Muscle layer of duodenum (tissue), 2 donors: ENCODE measurements at regions not wholly inside any gene's neighbourhood (a gene's known extent, or its start where the extent isn't known, plus 50 kb on each side); places are given as distances from the start of the nearest gene placed in this dataset.
"Not testable (repeated sequence)": the region's sequence is repeated elsewhere in the genome, so short reads cannot be mapped to it uniquely, and the experiment has no call there.

ENCODE experiments used
- H3K27ac ChIP-seq: one replicate; pipeline ENCODE4 v1.7.0; 2013; ENCODE audit warnings: mild to moderate bottlenecking, low read length
- H3K27me3 ChIP-seq: one replicate; pipeline ENCODE4 v1.7.0; 2013; ENCODE audit warnings: low read depth, mild to moderate bottlenecking, control low read depth, low read length
- H3K36me3 ChIP-seq, 2 donors: one replicate each; pipeline ENCODE4 v1.7.0; 2013; ENCODE audit warnings: low read length in 2 of 2, control low read depth in 1 of 2, mild to moderate bottlenecking in 1 of 2; ENCODE audit not compliant: insufficient read depth in 2 of 2, control insufficient read depth in 1 of 2
- H3K4me1 ChIP-seq, 2 donors: one replicate each; pipeline ENCODE4 v1.7.0; 2013; ENCODE audit warnings: low read length in 2 of 2, mild to moderate bottlenecking in 2 of 2, control low read depth in 1 of 2, moderate library complexity in 1 of 2; ENCODE audit not compliant: insufficient read depth in 2 of 2, control insufficient read depth in 1 of 2
- H3K4me3 ChIP-seq, 2 donors: one replicate each; pipeline ENCODE4 v1.7.0; 2013; ENCODE audit warnings: low read length in 2 of 2, low read depth in 1 of 2, mild to moderate bottlenecking in 1 of 2
- H3K9me3 ChIP-seq, 2 donors: one replicate each; pipeline ENCODE4 v1.7.0; 2013; ENCODE audit warnings: low read length in 2 of 2, control low read depth in 1 of 2, mild to moderate bottlenecking in 1 of 2; ENCODE audit not compliant: control insufficient read depth in 1 of 2
- donor health status: healthy.

- H3K36me3 ChIP-seq = no peaks in the 10 kb centered on the region
- no peaks in the 10 kb centered on the region for H3K4me1 ChIP-seq
- H3K27ac ChIP-seq = no peak overlapping the region
- no peak overlapping the region for H3K4me3 ChIP-seq
- no peaks in the 10 kb centered on the region for H3K9me3 ChIP-seq
- no peaks in the 10 kb centered on the region for H3K27me3 ChIP-seq
Measured at GRCh38 chr2:152246686-152247336, 71.2 kb upstream of the STAM2 start.

DNA sequence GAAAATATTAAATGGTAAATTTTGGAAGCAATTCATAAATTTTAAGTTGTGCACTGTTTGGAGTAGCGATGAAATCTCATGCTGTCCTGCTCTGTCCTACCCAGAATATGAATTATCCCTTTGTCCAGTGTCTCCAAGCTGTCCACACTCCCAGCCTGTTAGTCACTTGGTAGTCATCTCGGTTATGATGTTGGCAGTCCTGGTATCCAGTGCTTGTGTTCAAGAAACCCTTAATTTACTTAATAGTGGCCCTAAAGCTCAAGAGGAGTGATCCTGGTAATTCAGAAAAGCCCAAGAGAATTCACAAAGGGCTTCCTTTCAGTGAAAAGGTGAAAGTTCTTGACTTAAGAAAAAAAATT, 71.8 kb upstream of the STAM2 start:
- no peaks in the 10 kb centered on the region for H3K4me1 ChIP-seq
- H3K27ac ChIP-seq = no peak overlapping the region

DNA sequence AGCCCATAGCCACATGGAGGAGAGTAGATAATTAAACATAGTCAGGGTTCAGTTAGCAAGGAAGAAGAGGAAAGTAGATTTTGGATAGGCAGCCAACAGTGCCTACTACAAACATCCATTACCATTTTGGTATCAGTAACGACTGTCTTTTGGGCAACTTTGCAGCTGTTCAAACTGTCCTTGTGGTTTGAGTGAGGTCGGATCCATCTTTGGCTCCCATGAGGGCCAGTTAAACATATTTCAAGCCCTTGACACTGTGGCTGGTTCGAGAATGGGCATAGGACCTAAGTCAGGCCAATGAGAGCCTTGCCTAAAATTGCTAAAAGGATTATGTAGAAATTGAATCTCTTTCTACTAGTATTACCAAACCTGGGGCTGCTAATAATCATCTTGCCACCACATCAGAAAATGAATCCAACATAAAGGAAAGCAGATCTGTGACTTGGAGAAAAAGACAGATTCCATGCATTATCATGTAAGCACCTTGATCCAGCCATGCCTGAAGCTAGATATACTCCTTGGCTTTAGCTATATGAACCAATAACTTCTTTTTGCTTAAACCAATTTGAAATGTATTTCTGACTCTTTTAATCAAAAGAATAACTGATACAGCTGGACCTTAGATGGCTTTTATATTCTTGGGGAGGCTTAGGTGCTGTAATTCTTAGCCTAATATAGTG, 75.0 kb upstream of the STAM2 start:
- Histone ChIP-seq H3K4me3 (no peak overlapping the region), H3K36me3 (no peaks in the 10 kb centered on the region), H3K9me3 (no peaks in the 10 kb centered on the region), H3K27me3 (no peaks in the 10 kb centered on the region), H3K4me1 (no peaks in the 10 kb centered on the region), H3K27ac (no peak overlapping the region)

More for the DNA sequence above, 71.8 kb upstream of the STAM2 start:
- no peaks in the 10 kb centered on the region for H3K27me3 ChIP-seq
- no peaks in the 10 kb centered on the region for H3K9me3 ChIP-seq
- no peaks in the 10 kb centered on the region for H3K36me3 ChIP-seq
- H3K4me3 ChIP-seq = no peak overlapping the region

DNA sequence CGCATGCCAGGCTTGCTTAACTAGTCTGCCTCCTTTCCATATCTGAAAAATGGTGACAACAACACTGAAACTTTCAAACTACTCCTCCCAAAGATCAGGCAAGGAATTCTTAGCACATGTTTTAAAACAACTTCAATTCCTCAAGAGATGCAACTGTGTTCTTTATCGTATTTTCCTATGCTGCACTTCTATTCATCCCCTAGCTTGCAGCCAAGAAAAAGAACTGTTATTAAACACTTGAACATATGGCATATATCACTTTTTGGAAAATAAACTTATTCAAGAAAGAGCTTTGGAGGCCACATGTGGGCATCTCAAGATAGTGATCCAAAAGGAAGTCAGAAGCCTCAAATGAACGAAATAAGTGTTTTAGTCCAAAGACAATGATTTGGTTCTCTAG, 75.6 kb upstream of the STAM2 start:
- no peaks in the 10 kb centered on the region for H3K9me3 ChIP-seq
- no peak overlapping the region for H3K27ac ChIP-seq
- H3K4me1 ChIP-seq = no peaks in the 10 kb centered on the region
- H3K27me3 ChIP-seq = no peaks in the 10 kb centered on the region
- H3K4me3 ChIP-seq = no peak overlapping the region
- H3K36me3 ChIP-seq = no peaks in the 10 kb centered on the region

- no peaks in the 10 kb centered on the region for H3K27me3 ChIP-seq
Measured at GRCh38 chr2:152251811-152252210, 76.2 kb upstream of the STAM2 start.

DNA sequence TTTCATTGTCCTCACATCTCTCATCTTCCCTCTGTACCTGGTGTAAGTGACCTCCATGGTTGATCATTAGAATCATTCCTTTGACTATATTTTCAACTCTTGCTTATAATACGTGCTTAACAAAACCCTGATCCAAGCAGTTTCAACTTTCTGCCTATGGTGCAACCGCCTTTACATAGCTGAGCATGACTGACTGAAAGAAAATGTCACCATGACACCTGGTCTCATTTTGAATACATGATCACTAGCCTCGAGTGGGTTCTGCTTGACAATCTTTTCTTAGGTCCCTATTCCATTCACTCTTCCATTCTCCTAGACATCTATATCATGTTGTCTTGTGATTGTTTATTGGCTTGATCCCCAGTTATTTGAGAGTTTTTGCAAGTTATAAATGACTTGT, 78.9 kb upstream of the STAM2 start:
- no peak overlapping the region for H3K27ac ChIP-seq
- H3K27me3 ChIP-seq = no peaks in the 10 kb centered on the region

More at GRCh38 chr2:152251811-152252210, 76.2 kb upstream of the STAM2 start:
- no peak overlapping the region for H3K27ac ChIP-seq
- no peaks in the 10 kb centered on the region for H3K4me1 ChIP-seq
- H3K9me3 ChIP-seq = no peaks in the 10 kb centered on the region
- no peaks in the 10 kb centered on the region for H3K36me3 ChIP-seq
- H3K4me3 ChIP-seq = no peak overlapping the region

DNA sequence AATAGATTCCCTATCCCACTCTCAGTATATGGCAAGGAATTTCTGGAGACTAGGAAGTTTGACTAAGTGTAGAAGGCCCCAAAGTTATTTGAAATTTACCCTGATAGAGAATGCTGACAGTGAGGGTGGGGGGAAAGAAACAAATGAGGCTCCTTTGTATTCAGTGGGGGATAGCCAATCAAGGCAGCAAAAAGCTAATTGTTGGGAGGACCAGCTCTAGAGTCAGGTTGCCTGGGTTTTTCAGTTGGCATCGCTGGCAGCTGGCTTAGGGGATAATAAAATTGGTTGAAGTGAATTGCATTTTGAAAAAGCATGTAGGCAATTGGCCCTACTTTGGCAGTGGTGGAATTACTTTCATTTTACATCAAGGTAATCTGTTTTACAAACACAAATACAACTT, 79.4 kb upstream of the STAM2 start:
- no peak overlapping the region for H3K4me3 ChIP-seq
- H3K36me3 ChIP-seq = no peaks in the 10 kb centered on the region
- no peaks in the 10 kb centered on the region for H3K4me1 ChIP-seq
- no peaks in the 10 kb centered on the region for H3K9me3 ChIP-seq
- no peak overlapping the region for H3K27ac ChIP-seq
- H3K27me3 ChIP-seq = no peaks in the 10 kb centered on the region

More for the DNA sequence above, 78.9 kb upstream of the STAM2 start:
- Histone ChIP-seq H3K4me3 (no peak overlapping the region), H3K36me3 (no peaks in the 10 kb centered on the region), H3K4me1 (no peaks in the 10 kb centered on the region), H3K9me3 (no peaks in the 10 kb centered on the region)

- no peaks in the 10 kb centered on the region for H3K9me3 ChIP-seq
- no peaks in the 10 kb centered on the region for H3K27me3 ChIP-seq
- H3K4me1 ChIP-seq = no peaks in the 10 kb centered on the region
- H3K27ac ChIP-seq = no peak overlapping the region
- no peaks in the 10 kb centered on the region for H3K36me3 ChIP-seq
- H3K4me3 ChIP-seq = no peak overlapping the region
Measured at GRCh38 chr2:152255918-152256317, 79.1 kb upstream of the FMNL2 start.

DNA sequence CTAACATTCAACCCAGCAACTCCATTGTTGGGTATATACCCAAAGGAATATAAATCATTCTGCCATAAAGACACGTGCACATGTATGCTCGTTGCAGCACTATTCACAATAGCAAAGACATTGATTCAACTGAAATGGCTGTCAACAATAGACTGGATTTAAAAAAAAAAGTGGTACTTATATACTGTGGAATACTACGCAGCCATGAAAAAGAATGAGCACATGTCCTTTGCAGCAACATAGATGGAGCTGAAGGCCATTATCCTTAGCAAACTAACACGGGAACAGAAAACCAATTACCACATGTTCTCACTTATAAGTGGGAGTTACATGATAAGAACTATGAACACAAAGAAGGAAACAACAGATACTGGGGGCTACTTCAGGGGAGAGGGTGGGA, 74.0 kb upstream of the FMNL2 start:
- Histone ChIP-seq H3K27me3 (no peaks in the 10 kb centered on the region), H3K4me1 (no peaks in the 10 kb centered on the region), H3K4me3 (no peak overlapping the region), H3K9me3 (no peaks in the 10 kb centered on the region), H3K27ac (no peak overlapping the region), H3K36me3 (no peaks in the 10 kb centered on the region)

DNA sequence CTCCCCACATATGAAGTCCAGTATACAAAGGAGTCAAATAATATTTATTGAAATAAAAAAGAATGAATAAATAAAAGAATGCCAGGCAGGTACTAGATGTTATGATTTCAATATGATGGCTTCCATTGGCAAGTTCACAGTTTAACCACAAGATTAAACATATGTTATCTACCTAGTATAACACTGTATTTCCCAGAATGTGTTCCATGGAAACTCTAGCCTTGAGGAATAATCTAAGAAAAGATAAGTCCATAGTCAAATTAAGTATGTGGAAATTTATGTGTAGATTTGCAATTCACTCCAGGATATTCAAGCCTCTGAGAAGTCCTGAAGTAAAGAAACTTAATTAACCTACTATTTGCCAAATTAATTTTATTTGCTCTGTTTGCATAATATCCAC, 71.1 kb upstream of the FMNL2 start:
- H3K36me3 ChIP-seq = no peaks in the 10 kb centered on the region
- no peak overlapping the region for H3K27ac ChIP-seq
- no peaks in the 10 kb centered on the region for H3K4me1 ChIP-seq
- H3K4me3 ChIP-seq = no peak overlapping the region
- H3K9me3 ChIP-seq = peaks cover 0 to 2% of the 10 kb centered on the region in 2 donors
- H3K27me3 ChIP-seq = no peaks in the 10 kb centered on the region

DNA sequence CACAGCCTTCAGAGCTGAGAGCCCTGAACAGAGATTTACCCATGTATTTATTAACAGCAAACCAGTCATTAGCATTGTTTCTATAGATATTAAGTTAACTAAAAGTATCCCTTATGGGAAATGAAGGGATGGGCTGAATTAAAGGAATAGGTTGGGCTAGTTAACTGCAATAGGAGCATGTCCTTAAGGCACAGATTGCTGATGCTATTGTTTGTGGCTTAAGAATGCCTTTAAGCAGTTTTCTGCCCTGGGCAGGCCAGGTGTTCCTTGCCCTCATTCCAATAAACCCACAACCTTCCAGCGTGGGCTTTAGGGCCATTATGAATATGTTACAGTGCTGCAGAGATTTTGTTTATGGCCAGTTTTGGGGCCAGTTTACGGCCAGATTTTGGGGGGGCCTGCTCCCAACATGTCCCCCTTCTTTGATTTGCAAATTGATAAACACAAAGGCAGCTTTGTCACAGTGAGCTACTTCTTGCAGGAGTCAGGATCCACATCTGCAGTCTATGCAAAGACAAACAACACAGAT, 61.2 kb upstream of the FMNL2 start:
- not testable (repeated sequence) for H3K36me3 ChIP-seq, H3K4me1 ChIP-seq, H3K27me3 ChIP-seq, H3K27ac ChIP-seq
- Histone ChIP-seq H3K4me3 (peak overlapping the region in 1 of 2 donors; percentile 14), H3K9me3 (peaks cover 6 to 16% of the 10 kb centered on the region in 2 donors)

GRCh38 chr2:152277896-152278295, 57.1 kb upstream of the FMNL2 start:
- not testable (repeated sequence) for H3K36me3 ChIP-seq, H3K27me3 ChIP-seq, H3K4me3 ChIP-seq, H3K4me1 ChIP-seq, H3K27ac ChIP-seq
- peaks cover 3 to 12% of the 10 kb centered on the region in 2 donors for H3K9me3 ChIP-seq
